Esophagus (tissue), 2 donors: ENCODE measurements at regions not wholly inside any gene's neighbourhood (a gene's known extent, or its start where the extent isn't known, plus 50 kb on each side); places are given as distances from the start of the nearest gene placed in this dataset.

Source experiments
- H3K27ac ChIP-seq, 2 donors: one replicate each; pipeline ENCODE4 v1.5.1; 2013; ENCODE audit warnings: low read depth in 2 of 2, mild to moderate bottlenecking in 2 of 2, inconsistent platforms in 1 of 2, low read length in 1 of 2, moderate library complexity in 1 of 2
- H3K27me3 ChIP-seq, 2 donors: one replicate each; pipeline ENCODE4 v1.6.1; 2013; ENCODE audit warnings: low read length in 2 of 2, control low read depth in 1 of 2, mild to moderate bottlenecking in 1 of 2; ENCODE audit not compliant: insufficient read depth in 2 of 2, control insufficient read depth in 1 of 2
- H3K36me3 ChIP-seq, 2 donors: one replicate each; pipeline ENCODE4 v1.6.1; 2013; ENCODE audit warnings: low read length in 1 of 2; ENCODE audit not compliant: control insufficient read depth in 2 of 2, insufficient read depth in 2 of 2
- H3K4me1 ChIP-seq, 2 donors: one replicate each; pipeline ENCODE4 v1.6.1; 2013; ENCODE audit warnings: low read length in 1 of 2; ENCODE audit not compliant: control insufficient read depth in 2 of 2, insufficient read depth in 2 of 2
- H3K4me3 ChIP-seq, 2 donors: one replicate each; pipeline ENCODE4 v1.5.1; 2013; ENCODE audit warnings: low read length in 2 of 2, mild to moderate bottlenecking in 2 of 2, low read depth in 1 of 2, moderate library complexity in 1 of 2
- H3K9me3 ChIP-seq, 2 donors: one replicate each; pipeline ENCODE4 v1.6.1; 2013; ENCODE audit warnings: mild to moderate bottlenecking in 2 of 2, low read depth in 1 of 2, low read length in 1 of 2, moderate library complexity in 1 of 2; ENCODE audit not compliant: control insufficient read depth in 2 of 2, insufficient read depth in 1 of 2
- WGBS, 2 donors: extraction: QIAGEN DNeasy Blood & Tissue Kit; methylation state at CpG; one replicate each; pipeline ENCODE4 v1.1.7; 2013; 5-methylcytosine and 5-hydroxymethylcytosine counted together
- donor health status: healthy with polysubstance abuse.
- donor health status: Bipolar disorder and iron deficiency.

DNA sequence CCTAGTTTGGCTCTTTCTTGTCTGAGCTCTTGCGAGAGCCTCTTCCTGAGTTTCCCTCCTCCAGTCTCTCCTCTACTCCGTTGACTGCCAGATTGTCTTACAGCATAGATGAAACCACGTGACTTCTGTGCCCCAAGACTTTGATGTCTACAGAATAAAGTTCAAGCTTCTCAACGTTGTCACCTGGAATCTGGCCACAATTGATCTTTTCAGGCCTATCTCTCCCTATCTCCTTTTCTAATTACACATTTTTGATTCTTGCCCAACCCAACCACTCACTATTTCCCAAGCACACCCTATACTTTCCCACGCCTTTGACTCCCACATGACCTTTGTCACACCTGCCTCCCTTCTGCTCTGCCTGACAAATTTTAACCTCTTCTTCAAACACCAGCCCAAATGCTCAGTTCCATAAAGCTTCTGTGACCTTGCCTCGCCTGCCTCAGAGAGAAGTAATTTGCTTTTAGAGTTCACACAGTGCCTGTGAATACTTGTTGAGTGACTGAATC, 52.4 kb upstream of the PMFBP1 start:
- 50 to 68% methylated on average over 6 of the region's 6 CpGs for WGBS, 2 donors
- no peak overlapping the region for H3K27ac ChIP-seq
- no peaks in the 10 kb centered on the region for H3K36me3 ChIP-seq
- H3K27me3 ChIP-seq, result no peaks in the 10 kb centered on the region
- H3K4me1 ChIP-seq, result no peaks in the 10 kb centered on the region
- no peak overlapping the region for H3K4me3 ChIP-seq
- H3K9me3 ChIP-seq, result no peaks in the 10 kb centered on the region

DNA sequence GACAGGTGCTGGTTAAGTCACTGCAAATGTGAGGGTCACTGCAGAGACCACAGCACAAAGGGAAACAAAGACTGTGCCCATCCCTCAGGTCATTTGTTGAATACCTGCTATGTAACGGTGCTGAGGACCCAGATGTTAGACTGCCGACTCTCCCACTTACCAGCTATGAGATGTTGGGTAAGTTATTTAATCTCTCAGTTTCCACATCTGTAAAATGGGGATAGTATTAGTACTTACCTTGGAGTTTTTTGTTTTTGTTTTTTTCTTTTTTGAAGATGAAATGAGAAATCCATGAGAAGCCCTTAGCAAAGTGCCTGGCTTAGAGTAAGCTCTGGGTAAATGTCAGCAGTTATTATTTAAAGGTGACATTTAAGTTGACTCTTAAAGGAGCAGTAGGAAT, 50.5 kb upstream of the PMFBP1 start:
- WGBS, 2 donors, result 81 to 89% methylated on average over 2 of the region's 2 CpGs
- no peak overlapping the region for H3K27ac ChIP-seq
- H3K9me3 ChIP-seq, result no peaks in the 10 kb centered on the region

More for the DNA sequence above, 50.5 kb upstream of the PMFBP1 start:
- no peaks in the 10 kb centered on the region for H3K27me3 ChIP-seq
- H3K4me3 ChIP-seq, result no peak overlapping the region
- H3K4me1 ChIP-seq, result no peaks in the 10 kb centered on the region
- H3K36me3 ChIP-seq, result no peaks in the 10 kb centered on the region
